ENCODE measurements at regions not wholly inside any gene's neighbourhood (a gene's known extent, or its start where the extent isn't known, plus 50 kb on each side); places are given as distances from the start of the nearest gene placed in this dataset.

GRCh38 chr9:82498541-82499317 is 510.2 kb downstream of the SPATA31D1 start:
- no peak for FAIRE-seq
- no TSS peak for BruUV-seq (replicated peaks)
- no peak overlapping the region for H2AFZ ChIP-seq (ENCODE audit: low read depth, low read length)

More at GRCh38 chr9:82498541-82499317, 510.2 kb downstream of the SPATA31D1 start:
- 3% methylated on average over 3 of the region's 3 CpGs for WGBS (ENCODE audit: insufficient coverage, low coverage, missing lambda C conversion rate)
- DNase-seq (ENCODE audit: extremely low read depth in 1 of 4, low spot score in 3 of 4) (no peak), ATAC-seq (no peak)
- Histone ChIP-seq H3K4me3 (no peak overlapping the region), H3K27ac (ENCODE audit: extremely low read depth, low read depth, low read length) (no peak overlapping the region), H3K27me3 (ENCODE audit: control insufficient read depth in 2 of 2, insufficient read depth in 2 of 2, low read length in 2 of 2) (no peaks in the 10 kb centered on the region), H3K36me3 (ENCODE audit: control insufficient read depth, insufficient read depth, low read length) (no peaks in the 10 kb centered on the region), H4K20me1 (replicated peaks; ENCODE audit: control insufficient read depth, insufficient read depth, low read length) (no peaks in the 10 kb centered on the region), H3K4me2 (ENCODE audit: insufficient read depth, low read length) (no peak overlapping the region), H3K4me1 (replicated peaks in 1 of 2; ENCODE audit: control insufficient read depth in 2 of 2, insufficient read depth in 2 of 2, low read length in 2 of 2) (no peaks in the 10 kb centered on the region), H3K9me3 (replicated peaks; ENCODE audit: control insufficient read depth, insufficient read depth, low read depth, low read length) (no peaks in the 10 kb centered on the region), H3K9ac (ENCODE audit: insufficient read depth in 1 of 2, low read depth in 2 of 2, low read length in 2 of 2) (no peak overlapping the region), H3K9me1 (ENCODE audit: control insufficient read depth, insufficient read depth, low read length) (no peaks in the 10 kb centered on the region), H3K79me2 (ENCODE audit: control insufficient read depth, insufficient read depth, low read length) (no peaks in the 10 kb centered on the region)
- intact Hi-C loops (cut with micrococcal nuclease) = no loop called here
- in situ Hi-C loops (cut with MboI) = no loop called here
- TF ChIP-seq MECOM (CRISPR knock-in tag; IDR thresholded peaks at IDR 0.05) (no peak), NRF1 (conservative IDR thresholded peaks at IDR 0.05 in 1 of 2, IDR thresholded peaks at IDR 0.05 in 1 of 2) (no peak), EWSR1 (IDR thresholded peaks at IDR 0.05; ENCODE audit: borderline replicate concordance, low read depth, partially characterized antibody) (no peak), ZNF398 (CRISPR knock-in tag; IDR thresholded peaks at IDR 0.05) (no peak), ZC3H4 (CRISPR knock-in tag; IDR thresholded peaks at IDR 0.05; ENCODE audit: borderline replicate concordance) (no peak), CHAMP1 (IDR thresholded peaks at IDR 0.05) (no peak), U2AF2 (optimal IDR thresholded peaks at IDR 0.05; ENCODE audit: low read depth, low read length) (no peak), FOXJ3 (CRISPR knock-in tag; IDR thresholded peaks at IDR 0.05) (no peak), MTA1 (IDR thresholded peaks at IDR 0.05; ENCODE audit: borderline replicate concordance) (no peak)
- ChIA-PET POLR2A (no interaction called here), CTCF (ENCODE audit: low intra/inter-chr PET ratio) (no interaction called here)

Measured in K562 (cell line).